K562 (cell line): ENCODE measurements at regions not wholly inside any gene's neighbourhood (a gene's known extent, or its start where the extent isn't known, plus 50 kb on each side); places are given as distances from the start of the nearest gene placed in this dataset.

Experiments
- ATAC-seq: fragments of 200-7000 bp; cut with Tn5 transposase; 3 replicates; pipeline ENCODE4 v1.9.1; 2020; ENCODE audit warnings: moderate library complexity
- BruUV-seq: library from RNA; stranded (reverse); fragments of 400-500 nt; replicated peaks from 2 replicates; lab custom pipeline; 2021; lab: Mats Ljungman, UMichigan
- CTCF ChIA-PET: fragments of 300-600 bp; formaldehyde crosslinking; extraction: SDS; loops from one replicate; lab custom pipeline; 2021; ENCODE audit warnings: low intra/inter-chr PET ratio; lab: Yijun Ruan, JAX
- POLR2A ChIA-PET: fragments of 300-600, 350-650 bp; sonication (Branson Sonifier 250); formaldehyde crosslinking; extraction: SDS; loops from one replicate; lab custom pipeline; 2021; ENCODE audit warnings: antibody characterized with exemption, inconsistent platforms; lab: Yijun Ruan, JAX
- DNase-seq, 4 experiments: peaks; one replicate each; pipeline versions ENCODE4 v3.0.0 to v3.0.0-alpha.2; 2011 to 2018; ENCODE audit warnings: low spot score in 3 of 4, mixed read lengths in 3 of 4; ENCODE audit errors: extremely low read depth in 1 of 4
- FAIRE-seq: peaks from 2 replicates; lab custom pipeline; 2011; peaks lifted over from hg19 to GRCh38; lab: Jason Lieb, UNC
- H2AFZ ChIP-seq: 2 replicates; pipeline ENCODE4 v1.6.0; 2011; ENCODE audit warnings: low read depth, low read length, control low read depth, inconsistent platforms
- H3K27ac ChIP-seq: fragments of 200-600 bp; 3 replicates; pipeline ENCODE4 v1.8.0; 2011; ENCODE audit warnings: low read depth, mild to moderate bottlenecking, control low read depth, inconsistent platforms, low read length, moderate library complexity, mixed read lengths; ENCODE audit errors: extremely low read depth
- H3K27me3 ChIP-seq, 2 experiments: fragments of 300-600 bp in 1 of 2; 2 replicates in 1 of 2; 3 replicates in 1 of 2; pipeline versions ENCODE4 v1.6.0 to v1.8.0; 2011; ENCODE audit warnings: inconsistent platforms in 2 of 2, low read length in 2 of 2, mild to moderate bottlenecking in 1 of 2, mixed read lengths in 1 of 2, moderate library complexity in 1 of 2; ENCODE audit not compliant: control insufficient read depth in 2 of 2, insufficient read depth in 2 of 2
- H3K36me3 ChIP-seq: fragments of 300-600 bp; 3 replicates; pipeline ENCODE4 v1.8.0; 2011; ENCODE audit warnings: mild to moderate bottlenecking, low read length, inconsistent platforms; ENCODE audit not compliant: control insufficient read depth, insufficient read depth
- H3K4me1 ChIP-seq, 2 experiments: fragments of 200-600 bp in 1 of 2; replicated peaks in 1 of 2; 2 replicates in 1 of 2; 3 replicates in 1 of 2; pipeline versions ENCODE4 v1.5.1 to v1.8.0; 2011; ENCODE audit warnings: inconsistent platforms in 2 of 2, low read length in 2 of 2, mild to moderate bottlenecking in 1 of 2, mixed read lengths in 1 of 2, moderate library complexity in 1 of 2; ENCODE audit not compliant: control insufficient read depth in 2 of 2, insufficient read depth in 2 of 2
- H3K4me2 ChIP-seq: 2 replicates; pipeline ENCODE4 v1.6.1; 2011; ENCODE audit warnings: low read length, control low read depth, inconsistent platforms, mixed read lengths; ENCODE audit not compliant: insufficient read depth
- H3K4me3 ChIP-seq: fragments of 200-600 bp; sonication (generic), shearing (Covaris generic); 2 replicates; pipeline ENCODE4 v1.5.1; 2016; ENCODE audit warnings: control low read depth, inconsistent platforms
- H3K79me2 ChIP-seq: fragments of 200-600 bp; 3 replicates; pipeline ENCODE4 v1.8.0; 2011; ENCODE audit warnings: low read length, inconsistent platforms; ENCODE audit not compliant: control insufficient read depth, insufficient read depth
- H3K9ac ChIP-seq, 2 experiments: 2 replicates each; pipeline versions ENCODE4 v1.6.0 to v1.6.1; 2011; ENCODE audit warnings: low read depth in 2 of 2, low read length in 2 of 2, control low read depth in 1 of 2, inconsistent platforms in 1 of 2, mild to moderate bottlenecking in 1 of 2, mixed read lengths in 1 of 2; ENCODE audit not compliant: insufficient read depth in 1 of 2
- H3K9me1 ChIP-seq: one replicate; pipeline ENCODE4 v1.6.0; 2011; ENCODE audit warnings: inconsistent platforms, mild to moderate bottlenecking, low read length, moderate library complexity; ENCODE audit not compliant: control insufficient read depth, insufficient read depth
- H3K9me3 ChIP-seq: replicated peaks from 2 replicates; pipeline ENCODE4 v1.5.1; 2011; ENCODE audit warnings: low read depth, low read length, inconsistent platforms; ENCODE audit not compliant: control insufficient read depth, insufficient read depth
- H4K20me1 ChIP-seq: replicated peaks from 2 replicates; pipeline ENCODE4 v1.6.1; 2011; ENCODE audit warnings: low read length, inconsistent platforms, mixed read lengths; ENCODE audit not compliant: control insufficient read depth, insufficient read depth
- EP400 ChIP-seq: fragments of 450-650 bp; IDR thresholded peaks from 2 replicates; pipeline ENCODE4 v1.6.1; 2017; ENCODE audit warnings: antibody characterized with exemption, mild to moderate bottlenecking, moderate library complexity
- FOSL1 ChIP-seq: fragments of 200-800 bp; sonication (Bioruptor generic); conservative IDR thresholded peaks from 2 replicates; pipeline ENCODE4 v1.6.1; 2016; ENCODE audit warnings: missing genetic modification characterization, missing compliant biosample characterization
- MAFG ChIP-seq: fragments of 450-650 bp; conservative IDR thresholded peaks from 2 replicates; pipeline ENCODE4 v1.6.1; 2016; ENCODE audit warnings: missing genetic modification characterization, missing compliant biosample characterization
- MCM3 ChIP-seq: fragments of 450-650 bp; IDR thresholded peaks from 2 replicates; pipeline ENCODE4 v1.6.1; 2016
- NFE2 ChIP-seq: IDR thresholded peaks from 2 replicates; pipeline ENCODE4 v1.6.1; 2014; ENCODE audit warnings: antibody characterized with exemption, low read depth
- SFPQ ChIP-seq: fragments of 200-400 bp; formaldehyde crosslinking; IDR thresholded peaks from 2 replicates; pipeline ENCODE4 v1.6.1; 2017; ENCODE audit warnings: mild to moderate bottlenecking, low read depth, low read length, moderate library complexity
- ZNF699 ChIP-seq: fragments of 250-450 bp; sonication (Bioruptor Pico); IDR thresholded peaks from 2 replicates; pipeline ENCODE4 v1.8.0; 2021; ENCODE audit warnings: mild to moderate bottlenecking, moderate library complexity; ENCODE audit not compliant: insufficient replicate concordance
- in situ Hi-C: fragments of 300-500 bp; cut with MboI; formaldehyde crosslinking; loops from 4 replicates; pipeline ENCODE4 v1.15.0; 2018; ENCODE audit warnings: inconsistent platforms, mixed read lengths
- intact Hi-C: fragments of 100-400 bp; cut with micrococcal nuclease; formaldehyde crosslinking; loops from 2 replicates; pipeline ENCODE4 v1.14.2; 2022

- no peak for FAIRE-seq
- Histone ChIP-seq H3K4me2 (no peak overlapping the region), H3K27ac (no peak overlapping the region), H3K4me1 (no peaks in the 10 kb centered on the region), H3K9ac (no peak overlapping the region), H3K27me3 (no peaks in the 10 kb centered on the region), H3K36me3 (no peaks in the 10 kb centered on the region), H2AFZ (no peak overlapping the region), H3K4me3 (no peak overlapping the region), H3K79me2 (no peaks in the 10 kb centered on the region), H3K9me1 (no peaks in the 10 kb centered on the region), H3K9me3 (no peaks in the 10 kb centered on the region), H4K20me1 (no peaks in the 10 kb centered on the region)
- no peak for DNase-seq
- no TSS peak for BruUV-seq
- no peak for ATAC-seq
- ChIA-PET CTCF (no interaction called here), POLR2A (no interaction called here)
- TF ChIP-seq MCM3, result no peak
- TF ChIP-seq ZNF699, result no peak
- TF ChIP-seq EP400, result no peak
- TF ChIP-seq MAFG (tag), result no peak
- TF ChIP-seq NFE2, result no peak
- no peak for TF ChIP-seq FOSL1 (tag)
- TF ChIP-seq SFPQ, result no peak
- in situ Hi-C loops (no loop called here), intact Hi-C loops (no loop called here)
Observed at GRCh38 chr11:128105511-128105910, 481.8 kb downstream of the ETS1 start.
